ENCODE measurements at regions not wholly inside any gene's neighbourhood (a gene's known extent, or its start where the extent isn't known, plus 50 kb on each side); places are given as distances from the start of the nearest gene placed in this dataset.

DNA sequence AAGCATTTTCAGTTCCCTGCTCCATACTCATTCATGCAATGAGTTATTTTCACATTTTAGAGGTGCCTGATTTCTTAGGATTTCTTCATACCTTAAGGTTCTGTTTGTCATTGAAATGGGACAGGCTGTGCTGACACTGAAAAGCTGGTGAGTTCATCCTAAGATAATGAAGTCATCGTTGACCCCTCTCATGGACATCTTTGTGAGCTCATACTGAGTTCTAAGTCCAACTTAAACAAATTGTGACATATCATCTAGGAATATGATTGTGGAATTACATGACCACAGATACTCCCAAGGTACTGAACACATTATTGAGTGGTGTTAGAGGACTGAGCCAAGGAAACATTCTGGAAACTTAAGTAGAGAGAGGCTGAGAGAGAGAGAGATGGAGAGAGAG is 224.8 kb upstream of the JAG1 start:
- TF ChIP-seq GATA2 (IDR thresholded peaks at IDR 0.05; ENCODE audit: low read depth, low read length) (no peak), GATA3 (IDR thresholded peaks at IDR 0.05; ENCODE audit: low read depth, low read length) (no peak)

Measured in SH-SY5Y (cell line).